GM19025 (cell line): ENCODE measurements at regions not wholly inside any gene's neighbourhood (a gene's known extent, or its start where the extent isn't known, plus 50 kb on each side); places are given as distances from the start of the nearest gene placed in this dataset.
"Not testable (repeated sequence)": the region's sequence is repeated elsewhere in the genome, so short reads cannot be mapped to it uniquely, and the experiment has no call there.

ENCODE experiments used
- ATAC-seq: cut with Tn5 transposase; IDR thresholded peaks from one replicate; pipeline ENCODE4 v1.9.1; 2021; ENCODE audit warnings: mild to moderate bottlenecking, low read depth, moderate library complexity; ENCODE audit not compliant: unreplicated experiment

GRCh38 chr13:104691767-104692467 is 1625.7 kb upstream of the SLC10A2 start:
- ATAC-seq: no peak

- no peak for ATAC-seq
Observed at GRCh38 chr13:104686484-104686883, 1620.3 kb upstream of the SLC10A2 start.

GRCh38 chr13:104683789-104684188 is 1617.6 kb upstream of the SLC10A2 start:
- no peak for ATAC-seq

GRCh38 chr13:104678161-104678560 is 1611.9 kb upstream of the SLC10A2 start:
- ATAC-seq: no peak

GRCh38 chr13:104671901-104672300 is 1605.7 kb upstream of the SLC10A2 start:
- ATAC-seq: no peak

GRCh38 chr13:104657196-104657595 is 1591.0 kb upstream of the SLC10A2 start:
- ATAC-seq: no peak

GRCh38 chr13:104650431-104650830 is 1584.2 kb upstream of the SLC10A2 start:
- ATAC-seq: no peak

- ATAC-seq: no peak
Observed at GRCh38 chr13:104648291-104648690, 1582.1 kb upstream of the SLC10A2 start.

- no peak for ATAC-seq
Observed at GRCh38 chr13:104645786-104646185, 1579.6 kb upstream of the SLC10A2 start.

- no peak for ATAC-seq
Observed at GRCh38 chr13:104641309-104641708, 1575.1 kb upstream of the SLC10A2 start.

- no peak for ATAC-seq
Observed at GRCh38 chr13:104635879-104636278, 1569.7 kb upstream of the SLC10A2 start.

GRCh38 chr13:104634016-104634415 is 1567.8 kb upstream of the SLC10A2 start:
- no peak for ATAC-seq

- no peak for ATAC-seq
Observed at GRCh38 chr13:104632736-104633135, 1566.5 kb upstream of the SLC10A2 start.

- ATAC-seq: no peak
Observed at GRCh38 chr13:104625201-104625600, 1559.0 kb upstream of the SLC10A2 start.

- no peak for ATAC-seq
Observed at GRCh38 chr13:104616990-104617389, 1550.8 kb upstream of the SLC10A2 start.

GRCh38 chr13:104614361-104615145 is 1548.3 kb upstream of the SLC10A2 start:
- ATAC-seq: no peak

GRCh38 chr13:104608331-104608730 is 1542.1 kb upstream of the SLC10A2 start:
- no peak for ATAC-seq

GRCh38 chr13:104605435-104605834 is 1539.2 kb upstream of the SLC10A2 start:
- ATAC-seq: not testable (repeated sequence)

GRCh38 chr13:104597546-104598180 is 1531.4 kb upstream of the SLC10A2 start:
- ATAC-seq: no peak

- ATAC-seq: no peak
Observed at GRCh38 chr13:104595511-104595910, 1529.3 kb upstream of the SLC10A2 start.

GRCh38 chr13:104594806-104595205 is 1528.6 kb upstream of the SLC10A2 start:
- no peak for ATAC-seq
